ENCODE measurements at regions not wholly inside any gene's neighbourhood (a gene's known extent, or its start where the extent isn't known, plus 50 kb on each side); places are given as distances from the start of the nearest gene placed in this dataset.

- TF ChIP-seq ZNF592 (IDR thresholded peaks at IDR 0.05) = no peak
Observed at GRCh38 chr13:40153516-40153915, 498.1 kb downstream of the COG6 start (continued).

GRCh38 chr13:40155201-40155600 lies 499.7 kb downstream of the COG6 start:
- no peak overlapping the region for H3K4me3 ChIP-seq
- H2AFZ ChIP-seq (ENCODE audit: control insufficient read depth, low read depth, low read length) = no peak overlapping the region
- H3K27me3 ChIP-seq (replicated peaks in 1 of 2; ENCODE audit: control insufficient read depth in 2 of 2, insufficient read depth in 2 of 2, low read length in 1 of 2) = no peaks in the 10 kb centered on the region
- no peaks in the 10 kb centered on the region for H4K20me1 ChIP-seq (ENCODE audit: control insufficient read depth, insufficient read depth)
- in situ Hi-C loops (cut with MboI) = no loop called here
- H3K9ac ChIP-seq (ENCODE audit: control insufficient read depth, insufficient read depth, low read length) = no peak overlapping the region
- no peak for ATAC-seq
- intact Hi-C loops (cut with micrococcal nuclease; ENCODE audit: unreplicated experiment) = no loop called here
- no TSS peak for BruUV-seq (replicated peaks)
- no peak overlapping the region for H3K27ac ChIP-seq (ENCODE audit: control insufficient read depth, insufficient read depth)
- H3K9me3 ChIP-seq (replicated peaks; ENCODE audit: control insufficient read depth, insufficient read depth, low read length) = no peaks in the 10 kb centered on the region; the same call in 2 of the 3 replicates
- CTCF ChIA-PET = no interaction called here
- 71% methylated on average over 2 of the region's 2 CpGs for WGBS (ENCODE audit: insufficient coverage, insufficient replicate concordance, low lambda C conversion rate, missing lambda C conversion rate)
- H3K4me2 ChIP-seq (ENCODE audit: control insufficient read depth, insufficient read depth) = no peak overlapping the region
- POLR2A ChIA-PET = no interaction called here
- no peak for DNase-seq (ENCODE audit: low read depth, low spot score)
- H3K4me1 ChIP-seq (ENCODE audit: control insufficient read depth, insufficient read depth, low read length) = no peaks in the 10 kb centered on the region
- FAIRE-seq = no peak
- SMC1A ChIA-PET (ENCODE audit: uncharacterized antibody, unreplicated experiment) = no interaction called here
- no peaks in the 10 kb centered on the region for H3K79me2 ChIP-seq (ENCODE audit: control insufficient read depth, insufficient read depth, low read length)
- no peaks in the 10 kb centered on the region for H3K36me3 ChIP-seq (ENCODE audit: control insufficient read depth in 2 of 2, insufficient read depth in 2 of 2, low read length in 1 of 2)
- RAD21 ChIA-PET (ENCODE audit: unreplicated experiment) = no interaction called here
- TF ChIP-seq TAF1 (IDR thresholded peaks at IDR 0.05; ENCODE audit: borderline replicate concordance, low read depth, low read length) = no peak
- TF ChIP-seq STAT3 (IDR thresholded peaks at IDR 0.05; ENCODE audit: low read depth, low read length) = no peak
- no peak for TF ChIP-seq SMARCA5 (IDR thresholded peaks at IDR 0.05)
- TF ChIP-seq STAT1 (conservative IDR thresholded peaks at IDR 0.05) = no peak
- no peak for TF ChIP-seq CREB1 (IDR thresholded peaks at IDR 0.05; ENCODE audit: low read depth)
- TF ChIP-seq TARDBP (IDR thresholded peaks at IDR 0.05; ENCODE audit: borderline replicate concordance) = no peak
- no peak for TF ChIP-seq BCLAF1 (IDR thresholded peaks at IDR 0.05)
- TF ChIP-seq PKNOX1 (IDR thresholded peaks at IDR 0.05) = no peak
- no peak for TF ChIP-seq ZNF622 (IDR thresholded peaks at IDR 0.05)
- no peak for TF ChIP-seq PRDM15 (CRISPR knock-in tag; IDR thresholded peaks at IDR 0.05)
